NCI-H2196 treated with DMSO at 0.1 percent for 48 hours (cell line): ENCODE measurements at regions not wholly inside any gene's neighbourhood (a gene's known extent, or its start where the extent isn't known, plus 50 kb on each side); places are given as distances from the start of the nearest gene placed in this dataset.

ENCODE experiments used
- DNase-seq: peaks from one replicate; lab custom pipeline; 2025; ENCODE audit not compliant: unreplicated experiment; lab: John Stamatoyannopoulos, UW

GRCh38 chr5:89028595-89029285 lies 145.8 kb upstream of the MEF2C start:
- no peak for DNase-seq

- DNase-seq, result no peak
Observed at GRCh38 chr5:89024045-89024444, 141.1 kb upstream of the MEF2C start.

GRCh38 chr5:89020926-89021610 lies 138.1 kb upstream of the MEF2C start:
- no peak for DNase-seq

- DNase-seq, result no peak
Observed at GRCh38 chr5:89016741-89017303, 133.8 kb upstream of the MEF2C start.

GRCh38 chr5:89015409-89015808 lies 132.4 kb upstream of the MEF2C start:
- DNase-seq, result no peak

GRCh38 chr5:89011778-89012711 lies 129.1 kb upstream of the MEF2C start:
- DNase-seq, result no peak

GRCh38 chr5:89010512-89010911 lies 127.5 kb upstream of the MEF2C start:
- no peak for DNase-seq

GRCh38 chr5:89008291-89008690 lies 125.3 kb upstream of the MEF2C start:
- DNase-seq, result no peak

GRCh38 chr5:89005990-89006389 lies 123.0 kb upstream of the MEF2C start:
- DNase-seq, result no peak

GRCh38 chr5:89004379-89004778 lies 121.4 kb upstream of the MEF2C start:
- DNase-seq, result no peak

GRCh38 chr5:89003563-89004036 lies 120.6 kb upstream of the MEF2C start:
- DNase-seq, result no peak

- no peak for DNase-seq
Observed at GRCh38 chr5:88999853-89000252, 116.9 kb upstream of the MEF2C start.

- no peak for DNase-seq
Observed at GRCh38 chr5:88997937-88998336, 115.0 kb upstream of the MEF2C start.

GRCh38 chr5:88984040-88984439 lies 101.1 kb upstream of the MEF2C start:
- no peak for DNase-seq

- DNase-seq, result no peak
Observed at GRCh38 chr5:88979726-88980125, 96.7 kb upstream of the MEF2C start.

GRCh38 chr5:88979244-88979643 lies 96.3 kb upstream of the MEF2C start:
- no peak for DNase-seq

- DNase-seq, result no peak
Observed at GRCh38 chr5:88976914-88977313, 93.9 kb upstream of the MEF2C start.

GRCh38 chr5:88967633-88968585 lies 84.9 kb upstream of the MEF2C start:
- DNase-seq, result no peak

- no peak for DNase-seq
Observed at GRCh38 chr5:88964831-88965230, 81.8 kb upstream of the MEF2C start.

- no peak for DNase-seq
Observed at GRCh38 chr5:88957013-88957412, 74.0 kb upstream of the MEF2C start.
